Activated CD8-positive, alpha-beta T cell treated with anti-CD3 and anti-CD28 coated beads, Interleukin-2, amount 10 ng/mL, durations not matched to agents 7 days and 5 days (primary cell): ENCODE measurements at regions not wholly inside any gene's neighbourhood (a gene's known extent, or its start where the extent isn't known, plus 50 kb on each side); places are given as distances from the start of the nearest gene placed in this dataset.
"Not testable (repeated sequence)": the region's sequence is repeated elsewhere in the genome, so short reads cannot be mapped to it uniquely, and the experiment has no call there.

ENCODE experiments used
- ATAC-seq: fragments of 150-1000 bp; cut with Tn5 transposase; one replicate; pipeline ENCODE4 v1.10.0; 2021; ENCODE audit warnings: moderate library complexity
- CTCF ChIA-PET: fragments of 350-600 bp; sonication (Branson Sonifier 250); formaldehyde crosslinking; loops from one replicate; lab custom pipeline; 2021; ENCODE audit warnings: antibody characterized with exemption; lab: Charles Lee
- POLR2A ChIA-PET: fragments of 350-600 bp; sonication (Branson Sonifier 250); formaldehyde crosslinking; loops from one replicate; lab custom pipeline; 2021; ENCODE audit warnings: antibody characterized with exemption; lab: Charles Lee
- DNase-seq: peaks from one replicate; pipeline ENCODE4 v3.0.0-alpha.2; 2020
- H3K27ac Mint-ChIP-seq: one replicate; pipeline ENCODE4 v1.8.0; 2021; ENCODE audit warnings: mild to moderate bottlenecking, mixed read lengths
- H3K27me3 Mint-ChIP-seq: one replicate; pipeline ENCODE4 v1.8.0; 2021; ENCODE audit warnings: low read depth, mixed read lengths
- H3K36me3 Mint-ChIP-seq: one replicate; pipeline ENCODE4 v1.8.0; 2021; ENCODE audit warnings: low read depth, mixed read lengths
- H3K4me1 Mint-ChIP-seq: one replicate; pipeline ENCODE4 v1.8.0; 2021; ENCODE audit warnings: low read depth, mixed read lengths
- H3K4me3 Mint-ChIP-seq: one replicate; pipeline ENCODE4 v1.8.0; 2021; ENCODE audit warnings: mild to moderate bottlenecking, mixed read lengths
- H3K9me3 Mint-ChIP-seq: one replicate; pipeline ENCODE4 v1.8.0; 2022; ENCODE audit warnings: mixed read lengths; ENCODE audit not compliant: insufficient read depth

DNA sequence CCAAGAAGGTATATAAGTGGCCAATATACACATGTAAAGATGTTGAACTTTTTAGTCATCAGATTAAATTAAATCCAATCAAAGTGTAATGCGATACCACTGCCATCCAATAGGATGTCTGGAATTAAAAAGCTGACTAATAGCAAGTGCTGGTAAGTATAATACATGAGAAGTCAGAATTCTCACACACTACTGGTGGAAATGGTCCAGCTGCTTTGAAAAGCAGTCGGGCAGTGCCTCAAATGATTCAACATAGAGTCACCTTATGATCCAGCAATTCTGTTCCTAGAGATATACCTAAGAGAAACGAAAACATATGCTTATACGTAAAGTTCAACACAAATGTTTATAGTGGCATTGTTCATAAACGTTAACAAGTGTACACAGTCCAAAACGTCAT lies 124.1 kb upstream of the MYT1L start:
- Mint-ChIP-seq H3K27me3 (no peaks in the 10 kb centered on the region), H3K27ac (no peak overlapping the region), H3K4me3 (no peak overlapping the region), H3K36me3 (no peaks in the 10 kb centered on the region), H3K4me1 (no peaks in the 10 kb centered on the region), H3K9me3 (no peaks in the 10 kb centered on the region)
- no peak for ATAC-seq
- ChIA-PET POLR2A (no interaction called here), CTCF (no interaction called here)
- DNase-seq = no peak

DNA sequence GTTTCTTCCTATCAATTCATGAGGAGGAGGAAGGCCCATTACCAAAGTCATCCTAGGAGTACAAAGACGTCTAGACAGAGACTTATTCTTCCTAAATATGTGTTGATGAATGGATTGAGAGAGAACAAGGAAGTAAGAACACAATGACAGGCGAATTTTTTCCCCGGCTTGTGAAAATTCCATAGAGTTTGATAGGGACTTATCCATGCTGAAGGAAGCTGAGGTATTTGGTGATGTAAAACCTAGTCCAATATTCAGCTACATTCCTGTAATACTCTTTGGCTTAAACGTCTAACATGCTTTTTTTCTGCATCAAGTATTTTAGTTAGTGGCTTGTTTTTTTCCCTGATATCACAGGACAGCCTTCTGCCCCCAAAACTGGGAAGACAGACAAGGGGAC lies 121.9 kb upstream of the MYT1L start:
- POLR2A ChIA-PET = interaction anchor here (0.6 kb wide), 1 partner anchor 118 kb away, joined by 3 read pairs; no protein-coding TSS in a partner anchor
- H3K27me3 Mint-ChIP-seq = no peaks in the 10 kb centered on the region
- H3K4me1 Mint-ChIP-seq = no peaks in the 10 kb centered on the region
- H3K4me3 Mint-ChIP-seq = no peak overlapping the region
- no peaks in the 10 kb centered on the region for H3K36me3 Mint-ChIP-seq
- CTCF ChIA-PET = no interaction called here
- no peak for DNase-seq
- H3K9me3 Mint-ChIP-seq = no peaks in the 10 kb centered on the region
- H3K27ac Mint-ChIP-seq = no peak overlapping the region
- ATAC-seq = no peak

DNA sequence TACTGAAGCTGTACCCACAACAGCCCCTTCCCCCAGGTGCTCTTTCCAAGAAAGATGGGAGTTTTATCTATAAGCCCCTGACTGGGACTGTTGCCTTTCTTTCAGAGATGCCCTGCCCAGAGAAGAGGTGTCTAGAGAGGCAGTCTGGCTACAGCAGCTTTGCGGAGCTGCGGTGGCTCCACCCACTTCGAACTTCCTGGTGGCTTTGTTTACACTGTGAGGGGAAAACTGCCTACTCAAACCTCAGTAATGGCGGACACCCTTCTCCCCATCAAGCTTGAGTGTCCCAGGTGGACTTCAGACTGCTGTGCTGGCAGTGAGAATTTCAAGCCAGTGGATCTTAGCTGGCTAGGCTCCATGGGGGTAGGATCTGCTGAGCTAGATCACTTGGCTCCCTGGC lies 120.2 kb upstream of the MYT1L start:
- H3K9me3 Mint-ChIP-seq, H3K4me1 Mint-ChIP-seq, H3K27me3 Mint-ChIP-seq, H3K27ac Mint-ChIP-seq, DNase-seq, H3K36me3 Mint-ChIP-seq, POLR2A ChIA-PET, H3K4me3 Mint-ChIP-seq, CTCF ChIA-PET, ATAC-seq: not testable (repeated sequence)

DNA sequence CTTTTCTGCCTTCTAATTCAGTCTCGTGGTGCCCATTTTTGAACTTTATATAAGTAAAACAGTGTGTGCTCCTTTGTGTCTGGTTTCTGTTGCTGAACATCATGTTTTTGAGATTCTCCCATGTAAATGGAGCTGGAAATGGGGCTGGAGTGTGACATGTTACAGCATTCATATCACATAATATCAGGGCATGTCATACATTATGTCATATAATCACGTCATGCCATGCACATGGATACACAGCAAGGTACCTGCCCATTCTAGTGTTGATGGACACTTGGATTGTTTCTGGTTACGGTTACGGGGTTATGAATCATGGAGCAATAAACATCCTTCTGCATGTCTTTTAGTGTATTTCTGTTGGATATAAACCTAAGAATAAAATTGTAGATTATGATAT lies 117.1 kb upstream of the MYT1L start:
- H3K9me3 Mint-ChIP-seq = no peaks in the 10 kb centered on the region
- no peaks in the 10 kb centered on the region for H3K4me1 Mint-ChIP-seq
- DNase-seq (no peak), ATAC-seq (no peak)
- no peak overlapping the region for H3K4me3 Mint-ChIP-seq
- POLR2A ChIA-PET = no interaction called here
- no peaks in the 10 kb centered on the region for H3K36me3 Mint-ChIP-seq
- no peak overlapping the region for H3K27ac Mint-ChIP-seq
- CTCF ChIA-PET = no interaction called here
- no peaks in the 10 kb centered on the region for H3K27me3 Mint-ChIP-seq

DNA sequence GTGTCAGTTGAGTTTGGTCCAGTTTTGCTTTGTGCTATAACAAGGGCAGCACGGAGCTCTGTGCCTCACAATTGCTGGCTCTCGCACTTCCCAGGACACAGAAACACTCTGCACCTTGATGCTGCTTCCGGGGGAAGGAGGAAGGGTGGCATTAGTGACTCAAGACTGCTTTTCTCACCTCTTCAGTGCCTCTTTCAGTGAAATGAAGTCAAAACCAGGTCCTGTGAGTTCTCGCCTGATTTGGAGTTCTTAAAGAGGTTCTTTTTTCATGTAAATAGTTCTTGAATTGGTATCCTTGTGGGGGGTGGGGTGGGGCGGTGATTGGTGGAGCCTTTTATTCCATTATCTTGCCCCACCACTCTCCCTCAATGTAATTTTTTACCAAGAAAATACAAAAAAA lies 91.5 kb upstream of the MYT1L start:
- DNase-seq (no peak), ATAC-seq (no peak)
- H3K4me1 Mint-ChIP-seq = no peaks in the 10 kb centered on the region
- no peak overlapping the region for H3K27ac Mint-ChIP-seq
- ChIA-PET POLR2A (no interaction called here), CTCF (no interaction called here)
- no peaks in the 10 kb centered on the region for H3K27me3 Mint-ChIP-seq
- H3K36me3 Mint-ChIP-seq = no peaks in the 10 kb centered on the region
- no peak overlapping the region for H3K4me3 Mint-ChIP-seq
- no peaks in the 10 kb centered on the region for H3K9me3 Mint-ChIP-seq

DNA sequence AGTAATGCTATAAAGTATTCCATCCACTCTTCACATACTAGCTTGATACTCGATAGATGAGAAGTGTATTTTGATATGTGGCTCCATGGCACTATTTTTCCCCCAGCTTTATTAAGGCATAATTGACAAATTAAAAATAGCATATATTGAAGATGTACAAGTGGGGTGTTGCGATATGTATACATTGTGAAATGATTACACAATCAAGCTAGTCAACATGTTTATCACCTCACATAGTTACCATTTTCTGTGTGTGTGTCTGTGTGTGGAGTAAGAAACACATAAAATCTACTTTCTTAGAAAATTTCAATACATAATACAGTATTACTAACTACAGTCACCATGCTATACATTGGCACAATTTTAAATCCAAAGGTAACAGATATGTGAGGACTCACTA lies 82.5 kb upstream of the MYT1L start:
- ChIA-PET CTCF (no interaction called here), POLR2A (no interaction called here)
- no peak for ATAC-seq
- H3K9me3 Mint-ChIP-seq = no peaks in the 10 kb centered on the region
- no peak overlapping the region for H3K27ac Mint-ChIP-seq
- H3K4me3 Mint-ChIP-seq = no peak overlapping the region
- no peaks in the 10 kb centered on the region for H3K27me3 Mint-ChIP-seq
- no peaks in the 10 kb centered on the region for H3K4me1 Mint-ChIP-seq
- no peaks in the 10 kb centered on the region for H3K36me3 Mint-ChIP-seq
- DNase-seq = no peak

DNA sequence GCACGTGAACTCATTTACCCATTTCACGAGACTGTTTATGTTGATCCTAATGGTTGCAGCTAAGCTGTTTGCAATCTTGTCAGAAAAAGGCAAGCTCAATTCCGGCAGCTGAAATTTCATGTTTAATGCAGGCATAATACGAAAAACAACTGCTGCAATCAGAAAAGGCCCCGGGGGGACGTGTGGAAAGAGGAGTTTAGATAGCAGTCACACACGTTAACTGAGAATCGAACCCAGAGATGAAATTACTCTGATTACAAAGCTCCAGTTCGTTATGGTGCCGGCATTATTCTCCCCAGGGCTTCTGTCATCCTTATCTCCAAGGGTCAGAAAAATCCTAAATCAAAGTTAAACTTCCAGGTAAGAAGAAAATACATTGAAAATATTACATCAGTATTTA lies 79.9 kb upstream of the MYT1L start:
- DNase-seq = no peak
- ChIA-PET CTCF (no interaction called here), POLR2A (no interaction called here)
- Mint-ChIP-seq H3K4me3 (no peak overlapping the region), H3K27ac (no peak overlapping the region), H3K9me3 (no peaks in the 10 kb centered on the region), H3K27me3 (no peaks in the 10 kb centered on the region), H3K4me1 (no peaks in the 10 kb centered on the region), H3K36me3 (no peaks in the 10 kb centered on the region)
- ATAC-seq = no peak

DNA sequence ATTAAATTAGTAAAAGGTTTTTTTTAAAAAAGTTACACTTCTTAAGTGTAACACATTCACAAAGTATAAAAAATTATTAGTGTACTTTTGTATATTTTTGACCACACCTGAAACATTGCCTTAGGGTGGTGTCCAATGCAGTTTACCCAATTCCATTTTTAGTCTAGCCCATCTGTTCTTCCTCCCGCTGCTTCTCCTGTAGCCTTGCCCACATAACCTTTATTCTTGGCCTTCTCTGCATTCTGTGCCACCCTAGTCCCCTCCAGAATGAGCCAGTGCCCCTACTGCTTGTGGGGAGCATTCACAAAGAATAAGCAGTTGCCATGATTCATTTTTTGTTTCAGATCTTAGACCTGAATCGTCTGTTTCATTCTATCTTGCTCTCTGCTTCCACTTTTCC lies 78.4 kb upstream of the MYT1L start:
- H3K4me1 Mint-ChIP-seq = no peaks in the 10 kb centered on the region

DNA sequence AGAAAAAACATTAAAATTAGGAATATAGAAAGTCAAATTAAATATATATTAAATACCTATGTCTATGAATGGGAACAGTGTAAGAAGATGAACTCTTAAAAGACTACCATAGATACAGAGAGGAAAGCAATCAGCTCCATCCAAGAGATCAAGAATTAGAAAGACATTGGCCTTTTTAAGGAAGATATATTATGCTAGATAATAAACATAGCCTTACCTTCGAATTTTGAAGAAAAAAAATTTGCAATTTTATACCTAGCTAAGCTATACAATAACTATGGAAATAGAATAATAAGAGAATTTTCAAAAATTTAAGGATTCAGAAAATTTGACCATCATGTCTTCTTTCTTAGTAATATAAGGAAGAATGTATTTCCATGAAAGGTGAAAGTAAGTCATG lies 74.7 kb upstream of the MYT1L start:
- no peaks in the 10 kb centered on the region for H3K36me3 Mint-ChIP-seq
- ATAC-seq (no peak), DNase-seq (no peak)
- ChIA-PET POLR2A (no interaction called here), CTCF (no interaction called here)
- no peak overlapping the region for H3K27ac Mint-ChIP-seq
- no peaks in the 10 kb centered on the region for H3K4me1 Mint-ChIP-seq
- no peaks in the 10 kb centered on the region for H3K27me3 Mint-ChIP-seq
- H3K9me3 Mint-ChIP-seq = no peaks in the 10 kb centered on the region
- no peak overlapping the region for H3K4me3 Mint-ChIP-seq

More for the DNA sequence above, 78.4 kb upstream of the MYT1L start:
- ATAC-seq (no peak), DNase-seq (no peak)
- CTCF ChIA-PET = no interaction called here
- Mint-ChIP-seq H3K27ac (no peak overlapping the region), H3K4me3 (no peak overlapping the region), H3K27me3 (no peaks in the 10 kb centered on the region), H3K36me3 (no peaks in the 10 kb centered on the region), H3K9me3 (no peaks in the 10 kb centered on the region)
- POLR2A ChIA-PET = no interaction called here

DNA sequence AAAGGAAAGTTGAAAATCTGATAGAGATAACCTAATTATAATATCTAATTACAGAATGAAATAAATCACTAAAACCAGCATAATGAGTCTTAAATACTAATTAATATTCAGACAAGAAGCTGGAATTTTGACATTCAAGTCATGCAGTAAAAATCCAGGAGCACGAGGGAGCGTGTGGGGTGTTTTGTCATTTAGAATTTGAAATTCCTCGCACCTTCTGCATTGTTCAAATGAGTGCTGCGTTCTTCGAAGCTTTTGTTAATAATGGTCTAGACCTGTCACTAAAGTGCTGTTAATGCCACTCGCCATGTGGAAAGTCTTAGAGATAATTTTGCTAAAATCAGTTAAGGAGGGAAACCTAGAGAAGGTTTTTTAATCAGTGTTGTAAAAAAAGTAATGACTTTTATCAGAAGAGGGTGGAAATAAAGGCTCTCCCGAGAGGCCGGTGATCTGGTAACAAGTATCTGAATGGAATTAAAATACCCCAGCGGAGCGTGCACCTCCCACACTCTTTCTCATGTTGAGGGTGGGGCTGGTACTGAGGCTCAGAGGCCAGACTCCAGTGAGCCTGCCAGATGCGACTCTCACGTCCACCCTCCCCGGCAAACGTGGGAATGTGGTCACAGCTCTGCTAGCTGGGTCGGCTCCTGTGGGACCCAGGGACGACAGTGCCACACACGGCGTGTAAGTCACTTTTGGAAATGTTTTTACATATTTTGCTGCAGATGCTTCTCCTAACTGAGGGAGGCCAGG lies 69.4 kb upstream of the MYT1L start:
- POLR2A ChIA-PET = no interaction called here
- CTCF ChIA-PET = no interaction called here
- Mint-ChIP-seq H3K9me3 (peaks cover 4% of the 10 kb centered on the region), H3K27ac (no peak overlapping the region), H3K27me3 (no peaks in the 10 kb centered on the region), H3K4me1 (no peaks in the 10 kb centered on the region), H3K4me3 (no peak overlapping the region), H3K36me3 (no peaks in the 10 kb centered on the region)
- DNase-seq (no peak), ATAC-seq (no peak)

DNA sequence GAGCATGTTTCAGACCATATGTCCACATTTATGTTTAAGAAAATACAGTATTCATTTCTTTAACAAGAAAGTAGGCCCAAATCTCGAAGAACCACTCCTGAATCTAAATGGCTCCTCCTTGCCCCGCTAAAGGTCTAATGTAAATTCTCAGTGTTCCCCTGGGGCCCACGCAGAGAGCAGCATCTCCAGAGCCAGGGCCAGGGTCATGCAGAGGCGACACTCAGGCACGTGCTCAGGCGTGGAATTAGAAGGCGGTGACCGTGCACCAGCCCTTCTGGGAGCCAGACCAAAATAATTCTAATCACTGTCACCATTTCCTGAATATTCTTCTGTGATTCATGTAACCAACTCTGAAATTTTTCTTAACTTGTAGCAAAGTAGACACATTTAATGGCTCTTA lies 68.3 kb upstream of the MYT1L start:
- no peak for ATAC-seq
- no peaks in the 10 kb centered on the region for H3K36me3 Mint-ChIP-seq
- no peak overlapping the region for H3K4me3 Mint-ChIP-seq
- POLR2A ChIA-PET = no interaction called here
- no peak for DNase-seq
- no peaks in the 10 kb centered on the region for H3K27me3 Mint-ChIP-seq
- CTCF ChIA-PET = no interaction called here
- no peak overlapping the region for H3K27ac Mint-ChIP-seq
- peaks cover 4% of the 10 kb centered on the region for H3K9me3 Mint-ChIP-seq
- no peaks in the 10 kb centered on the region for H3K4me1 Mint-ChIP-seq

DNA sequence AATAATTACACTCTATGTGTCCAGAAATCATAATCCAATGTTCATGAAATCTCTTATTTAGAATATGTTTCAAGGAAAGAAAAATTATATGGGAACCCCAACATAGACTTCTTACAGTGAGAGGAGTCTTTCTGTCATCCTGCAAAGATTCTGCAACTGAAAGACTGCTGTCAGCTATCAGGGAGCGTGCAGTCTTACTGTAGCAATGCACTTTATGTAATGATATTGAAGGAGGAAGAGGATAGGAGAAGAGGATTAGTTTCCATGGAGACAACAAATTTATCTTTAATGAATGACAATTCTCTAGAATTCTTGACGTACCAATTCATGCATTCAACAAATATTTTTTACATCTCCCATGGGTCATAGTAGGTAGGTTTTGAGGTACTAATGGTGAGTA lies 61.3 kb upstream of the MYT1L start:
- Mint-ChIP-seq H3K27me3 (no peaks in the 10 kb centered on the region), H3K36me3 (no peaks in the 10 kb centered on the region), H3K9me3 (peaks cover 6% of the 10 kb centered on the region), H3K4me1 (no peaks in the 10 kb centered on the region), H3K4me3 (no peak overlapping the region), H3K27ac (no peak overlapping the region)
- ATAC-seq = no peak
- no peak for DNase-seq
- CTCF ChIA-PET = no interaction called here
- POLR2A ChIA-PET = no interaction called here

DNA sequence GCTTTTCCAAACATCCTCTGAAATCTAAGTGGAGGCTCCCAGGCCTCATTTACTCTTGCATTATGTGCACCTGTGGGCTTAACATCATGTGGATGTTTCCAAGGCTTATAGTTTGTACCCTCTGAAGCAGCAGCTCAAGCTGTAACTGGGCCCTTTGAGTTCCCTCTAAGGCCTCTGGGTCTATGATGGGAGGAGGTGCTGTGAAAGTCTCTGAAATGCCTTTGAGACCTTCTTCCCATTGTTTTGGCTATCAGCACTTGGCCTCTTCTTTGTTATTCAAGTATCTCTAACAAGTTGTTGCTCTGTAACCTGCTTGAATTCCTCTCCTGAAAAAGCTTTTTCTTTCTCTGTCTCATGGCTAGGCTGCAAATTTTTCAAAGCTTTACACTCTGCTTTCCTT lies 58.1 kb upstream of the MYT1L start:
- Mint-ChIP-seq H3K27ac (no peak overlapping the region), H3K9me3 (peaks cover 6% of the 10 kb centered on the region), H3K4me3 (no peak overlapping the region), H3K27me3 (no peaks in the 10 kb centered on the region), H3K36me3 (no peaks in the 10 kb centered on the region), H3K4me1 (no peaks in the 10 kb centered on the region)
- CTCF ChIA-PET = no interaction called here
- POLR2A ChIA-PET = no interaction called here
- no peak for DNase-seq
- no peak for ATAC-seq
